Stomach (tissue), 4 donors: ENCODE measurements at regions not wholly inside any gene's neighbourhood (a gene's known extent, or its start where the extent isn't known, plus 50 kb on each side); places are given as distances from the start of the nearest gene placed in this dataset.

Experiments used
- POLR2A ChIP-seq, 4 donors: fragments of 450-650 bp; IDR thresholded peaks; one replicate each; pipeline ENCODE4 v1.6.1; 2016; ENCODE audit warnings: antibody characterized with exemption in 4 of 4, control low read depth in 2 of 4, mild to moderate bottlenecking in 1 of 4, moderate library complexity in 1 of 4
- POLR2AphosphoS5 ChIP-seq, 3 donors: sonication (generic); formaldehyde crosslinking; IDR thresholded peaks; one replicate each; pipeline ENCODE4 v1.6.1; 2016; ENCODE audit warnings: antibody characterized with exemption in 3 of 3
- TF ChIP-seq, protein P1 (sequence below), 7 experiments: fragments of 450-650 bp in 4 of 7; fragments of 200-600 bp in 3 of 7; sonication (generic) in 3 of 7; IDR thresholded peaks; one replicate each; pipeline ENCODE4 v1.5.1; 2016 to 2019; ENCODE audit warnings: antibody characterized with exemption in 7 of 7, control low read depth in 2 of 7, mild to moderate bottlenecking in 1 of 7

GRCh38 chr13:74730556-74731331 is 596.5 kb upstream of the KLF12 start:
- TF ChIP-seq, protein P1, sequence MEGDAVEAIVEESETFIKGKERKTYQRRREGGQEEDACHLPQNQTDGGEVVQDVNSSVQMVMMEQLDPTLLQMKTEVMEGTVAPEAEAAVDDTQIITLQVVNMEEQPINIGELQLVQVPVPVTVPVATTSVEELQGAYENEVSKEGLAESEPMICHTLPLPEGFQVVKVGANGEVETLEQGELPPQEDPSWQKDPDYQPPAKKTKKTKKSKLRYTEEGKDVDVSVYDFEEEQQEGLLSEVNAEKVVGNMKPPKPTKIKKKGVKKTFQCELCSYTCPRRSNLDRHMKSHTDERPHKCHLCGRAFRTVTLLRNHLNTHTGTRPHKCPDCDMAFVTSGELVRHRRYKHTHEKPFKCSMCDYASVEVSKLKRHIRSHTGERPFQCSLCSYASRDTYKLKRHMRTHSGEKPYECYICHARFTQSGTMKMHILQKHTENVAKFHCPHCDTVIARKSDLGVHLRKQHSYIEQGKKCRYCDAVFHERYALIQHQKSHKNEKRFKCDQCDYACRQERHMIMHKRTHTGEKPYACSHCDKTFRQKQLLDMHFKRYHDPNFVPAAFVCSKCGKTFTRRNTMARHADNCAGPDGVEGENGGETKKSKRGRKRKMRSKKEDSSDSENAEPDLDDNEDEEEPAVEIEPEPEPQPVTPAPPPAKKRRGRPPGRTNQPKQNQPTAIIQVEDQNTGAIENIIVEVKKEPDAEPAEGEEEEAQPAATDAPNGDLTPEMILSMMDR (IDR thresholded peaks at IDR 0.05), result no peak
- TF ChIP-seq POLR2A (IDR thresholded peaks at IDR 0.05) (no peak), POLR2AphosphoS5 (IDR thresholded peaks at IDR 0.05) (no peak)
